22Rv1 (cell line): ENCODE measurements at regions not wholly inside any gene's neighbourhood (a gene's known extent, or its start where the extent isn't known, plus 50 kb on each side); places are given as distances from the start of the nearest gene placed in this dataset.

Experiments used
- ZFX ChIP-seq: fragments of 450-650 bp; IDR thresholded peaks from 2 replicates; pipeline ENCODE4 v1.6.1; 2017; ENCODE audit warnings: antibody characterized with exemption, borderline replicate concordance
- TF ChIP-seq, protein P1 (sequence below): fragments of 450-650 bp; IDR thresholded peaks from 2 replicates; pipeline ENCODE4 v1.5.1; 2017; ENCODE audit warnings: mild to moderate bottlenecking

DNA sequence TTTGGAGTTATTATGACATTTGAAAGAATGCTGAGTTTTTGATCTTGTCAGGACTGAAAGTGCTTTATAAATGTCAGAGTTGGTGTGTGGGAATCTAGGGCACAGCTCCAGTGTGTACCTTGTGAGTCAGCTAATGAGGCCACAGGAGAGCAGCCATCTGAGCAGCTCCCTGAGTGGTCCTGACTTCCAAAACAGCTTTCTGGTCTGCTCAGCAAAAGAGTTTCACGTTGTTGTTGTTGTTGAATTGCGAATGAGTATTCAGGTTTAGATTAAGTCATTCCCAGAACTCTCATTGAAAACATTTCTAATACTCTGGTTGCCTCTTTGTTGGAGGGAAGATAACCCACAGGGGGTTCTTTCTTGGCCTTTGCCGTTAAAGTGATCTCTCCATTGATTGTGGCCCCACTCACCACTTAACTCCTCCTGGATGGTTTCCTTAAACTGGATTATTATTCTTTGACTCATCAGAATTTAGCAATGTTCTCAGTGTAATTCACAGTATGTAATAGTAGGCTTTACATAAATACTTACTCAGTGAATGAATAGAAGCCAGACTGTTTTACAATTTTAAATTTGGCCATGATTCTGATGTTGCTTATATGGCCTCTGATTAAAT lies 125.1 kb upstream of the SGCD start:
- TF ChIP-seq, protein P1, sequence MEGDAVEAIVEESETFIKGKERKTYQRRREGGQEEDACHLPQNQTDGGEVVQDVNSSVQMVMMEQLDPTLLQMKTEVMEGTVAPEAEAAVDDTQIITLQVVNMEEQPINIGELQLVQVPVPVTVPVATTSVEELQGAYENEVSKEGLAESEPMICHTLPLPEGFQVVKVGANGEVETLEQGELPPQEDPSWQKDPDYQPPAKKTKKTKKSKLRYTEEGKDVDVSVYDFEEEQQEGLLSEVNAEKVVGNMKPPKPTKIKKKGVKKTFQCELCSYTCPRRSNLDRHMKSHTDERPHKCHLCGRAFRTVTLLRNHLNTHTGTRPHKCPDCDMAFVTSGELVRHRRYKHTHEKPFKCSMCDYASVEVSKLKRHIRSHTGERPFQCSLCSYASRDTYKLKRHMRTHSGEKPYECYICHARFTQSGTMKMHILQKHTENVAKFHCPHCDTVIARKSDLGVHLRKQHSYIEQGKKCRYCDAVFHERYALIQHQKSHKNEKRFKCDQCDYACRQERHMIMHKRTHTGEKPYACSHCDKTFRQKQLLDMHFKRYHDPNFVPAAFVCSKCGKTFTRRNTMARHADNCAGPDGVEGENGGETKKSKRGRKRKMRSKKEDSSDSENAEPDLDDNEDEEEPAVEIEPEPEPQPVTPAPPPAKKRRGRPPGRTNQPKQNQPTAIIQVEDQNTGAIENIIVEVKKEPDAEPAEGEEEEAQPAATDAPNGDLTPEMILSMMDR: no peak
- TF ChIP-seq ZFX: no peak
